ENCODE measurements at regions not wholly inside any gene's neighbourhood (a gene's known extent, or its start where the extent isn't known, plus 50 kb on each side); places are given as distances from the start of the nearest gene placed in this dataset.
"Not testable (repeated sequence)": the region's sequence is repeated elsewhere in the genome, so short reads cannot be mapped to it uniquely, and the experiment has no call there.

- not testable (repeated sequence) for H3K4me1 ChIP-seq (ENCODE audit: insufficient read depth, low read length); ATAC-seq (ENCODE audit: insufficient read depth, low read depth); H3K9ac ChIP-seq (ENCODE audit: low read depth, low read length); H4K20me1 ChIP-seq (ENCODE audit: insufficient read depth, low read length); H3K27me3 ChIP-seq (ENCODE audit: insufficient read depth, low read length, poor library complexity); H3K4me2 ChIP-seq (ENCODE audit: insufficient read depth, low read length); H2AFZ ChIP-seq (ENCODE audit: low read depth, low read length); H3K36me3 ChIP-seq (ENCODE audit: insufficient read depth, low read length); H3K79me2 ChIP-seq (ENCODE audit: insufficient read depth, low read length); H3K27ac ChIP-seq (ENCODE audit: low read length); H3K9me3 ChIP-seq (ENCODE audit: insufficient read depth, low read length, severe bottlenecking); H3K4me3 ChIP-seq (ENCODE audit: low read depth in 1 of 2, low read length in 2 of 2); DNase-seq
Observed at GRCh38 chr1:145553795-145554194, 54.0 kb upstream of the GPR89A start.

DNA sequence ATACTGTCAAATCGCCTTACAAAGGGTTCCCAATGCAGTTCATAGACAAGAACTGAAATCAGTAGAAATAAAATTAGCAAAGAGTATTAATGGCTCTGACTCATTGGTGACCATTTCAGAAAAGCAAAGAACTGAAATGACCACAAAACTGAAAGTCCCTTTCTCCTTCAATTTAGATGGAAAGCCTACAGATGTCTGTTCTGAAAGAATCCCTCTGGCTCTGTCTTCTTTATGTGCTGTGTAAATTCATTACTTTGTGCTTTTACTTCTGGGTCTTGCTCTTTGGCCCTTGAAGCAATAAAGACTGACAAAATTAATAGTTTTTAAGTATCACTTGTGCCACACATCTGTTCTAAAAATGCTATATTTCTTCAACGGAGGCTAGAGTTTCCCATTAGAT lies 62.7 kb upstream of the GPR89A start:
- ATAC-seq (ENCODE audit: insufficient read depth, low read depth) (no peak), DNase-seq (no peak)
- H3K36me3 ChIP-seq (ENCODE audit: insufficient read depth, low read length): no peaks in the 10 kb centered on the region
- no peak overlapping the region for H3K4me3 ChIP-seq (ENCODE audit: low read depth in 1 of 2, low read length in 2 of 2)
- H3K9ac ChIP-seq (ENCODE audit: low read depth, low read length): no peak overlapping the region
- no peak overlapping the region for H2AFZ ChIP-seq (ENCODE audit: low read depth, low read length)
- H3K4me1 ChIP-seq (ENCODE audit: insufficient read depth, low read length): no peaks in the 10 kb centered on the region
- H3K79me2 ChIP-seq (ENCODE audit: insufficient read depth, low read length): no peaks in the 10 kb centered on the region
- H3K9me3 ChIP-seq (ENCODE audit: insufficient read depth, low read length, severe bottlenecking): no peaks in the 10 kb centered on the region
- H3K27ac ChIP-seq (ENCODE audit: low read length): no peak overlapping the region
- H3K4me2 ChIP-seq (ENCODE audit: insufficient read depth, low read length): no peak overlapping the region
- no peaks in the 10 kb centered on the region for H3K27me3 ChIP-seq (ENCODE audit: insufficient read depth, low read length, poor library complexity)
- no peaks in the 10 kb centered on the region for H4K20me1 ChIP-seq (ENCODE audit: insufficient read depth, low read length)
- TF ChIP-seq EZH2 (IDR thresholded peaks at IDR 0.05; ENCODE audit: borderline replicate concordance, low read depth, low read length, severe bottlenecking): no peak
- no peak for TF ChIP-seq CTCF (IDR thresholded peaks at IDR 0.05; ENCODE audit: borderline replicate concordance, extremely low read depth, low read length, poor library complexity, severe bottlenecking)

- H3K9me3 ChIP-seq (ENCODE audit: insufficient read depth, low read length, severe bottlenecking); H3K4me2 ChIP-seq (ENCODE audit: insufficient read depth, low read length); ATAC-seq (ENCODE audit: insufficient read depth, low read depth); H3K36me3 ChIP-seq (ENCODE audit: insufficient read depth, low read length); H3K79me2 ChIP-seq (ENCODE audit: insufficient read depth, low read length); H3K27ac ChIP-seq (ENCODE audit: low read length); DNase-seq; H4K20me1 ChIP-seq (ENCODE audit: insufficient read depth, low read length); H2AFZ ChIP-seq (ENCODE audit: low read depth, low read length); H3K9ac ChIP-seq (ENCODE audit: low read depth, low read length); H3K4me3 ChIP-seq (ENCODE audit: low read depth in 1 of 2, low read length in 2 of 2); H3K4me1 ChIP-seq (ENCODE audit: insufficient read depth, low read length); H3K27me3 ChIP-seq (ENCODE audit: insufficient read depth, low read length, poor library complexity): not testable (repeated sequence)
Observed at GRCh38 chr1:145541685-145542084, 66.1 kb upstream of the GPR89A start.

GRCh38 chr1:145541246-145541645 lies 66.5 kb upstream of the GPR89A start:
- not testable (repeated sequence) for H3K9ac ChIP-seq (ENCODE audit: low read depth, low read length); DNase-seq; H3K4me2 ChIP-seq (ENCODE audit: insufficient read depth, low read length); H3K36me3 ChIP-seq (ENCODE audit: insufficient read depth, low read length); H3K27me3 ChIP-seq (ENCODE audit: insufficient read depth, low read length, poor library complexity); H4K20me1 ChIP-seq (ENCODE audit: insufficient read depth, low read length); H3K4me1 ChIP-seq (ENCODE audit: insufficient read depth, low read length); ATAC-seq (ENCODE audit: insufficient read depth, low read depth); H2AFZ ChIP-seq (ENCODE audit: low read depth, low read length); H3K79me2 ChIP-seq (ENCODE audit: insufficient read depth, low read length); H3K9me3 ChIP-seq (ENCODE audit: insufficient read depth, low read length, severe bottlenecking); H3K4me3 ChIP-seq (ENCODE audit: low read depth in 1 of 2, low read length in 2 of 2); H3K27ac ChIP-seq (ENCODE audit: low read length)

DNA sequence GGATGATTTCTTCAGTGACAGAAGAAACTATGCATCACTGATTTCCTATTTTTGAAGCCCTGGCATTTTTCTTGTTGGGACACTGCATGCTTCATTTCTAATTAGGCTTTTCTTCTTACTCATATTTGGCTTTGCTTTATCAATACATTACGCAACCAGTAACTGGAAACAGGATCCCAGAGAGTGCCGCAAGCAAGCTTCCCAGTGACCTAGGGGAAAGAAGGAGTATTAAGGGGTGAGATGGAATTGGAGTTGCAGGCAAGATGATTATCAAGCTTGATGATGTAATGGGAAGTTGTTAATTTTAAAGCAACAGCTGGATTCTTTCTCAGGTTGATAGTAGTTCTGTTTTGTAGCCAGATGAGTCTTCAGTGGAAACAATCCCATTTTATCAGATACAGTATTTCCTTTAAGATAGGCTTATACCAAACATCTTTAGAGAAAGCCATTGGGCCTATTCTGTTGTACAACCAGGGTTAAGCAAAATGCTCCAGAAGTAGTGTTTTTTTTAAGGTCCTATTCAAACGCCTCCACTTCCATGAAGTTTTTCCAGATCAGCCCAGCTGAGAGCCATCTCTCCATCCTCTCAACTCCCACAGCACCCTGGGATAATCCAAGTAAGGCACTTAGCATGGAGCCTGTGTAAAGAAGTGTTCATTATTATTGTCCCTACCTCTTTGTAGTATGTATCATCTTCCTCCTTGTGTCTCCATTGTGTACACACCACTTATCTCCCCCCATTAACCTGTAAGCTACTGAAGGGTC lies 69.5 kb upstream of the GPR89A start:
- not testable (repeated sequence) for H4K20me1 ChIP-seq (ENCODE audit: insufficient read depth, low read length); H3K36me3 ChIP-seq (ENCODE audit: insufficient read depth, low read length); H2AFZ ChIP-seq (ENCODE audit: low read depth, low read length); H3K9me3 ChIP-seq (ENCODE audit: insufficient read depth, low read length, severe bottlenecking); H3K4me2 ChIP-seq (ENCODE audit: insufficient read depth, low read length); H3K27ac ChIP-seq (ENCODE audit: low read length); H3K4me1 ChIP-seq (ENCODE audit: insufficient read depth, low read length); H3K4me3 ChIP-seq (ENCODE audit: low read depth in 1 of 2, low read length in 2 of 2); DNase-seq; ATAC-seq (ENCODE audit: insufficient read depth, low read depth); H3K9ac ChIP-seq (ENCODE audit: low read depth, low read length); H3K79me2 ChIP-seq (ENCODE audit: insufficient read depth, low read length); H3K27me3 ChIP-seq (ENCODE audit: insufficient read depth, low read length, poor library complexity)

DNA sequence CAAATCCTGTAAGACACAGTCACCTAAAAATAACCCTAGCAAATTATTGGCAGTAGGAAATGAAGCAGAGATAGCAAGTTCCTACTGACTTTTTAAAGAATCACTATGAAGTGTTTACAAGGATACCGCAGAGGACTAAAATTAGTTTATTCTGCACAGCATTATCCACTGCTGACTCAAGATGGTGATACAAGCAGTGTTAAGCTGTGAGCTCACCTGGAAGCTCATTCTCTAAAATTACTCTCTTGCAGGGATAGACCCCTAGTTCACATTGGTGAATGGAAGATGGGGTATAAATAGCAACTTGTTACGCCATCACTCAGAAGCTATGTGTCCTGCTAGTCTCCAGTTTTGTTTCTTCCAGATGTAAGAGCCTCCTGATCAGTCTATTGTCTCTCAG lies 70.8 kb upstream of the GPR89A start:
- not testable (repeated sequence) for H3K27me3 ChIP-seq (ENCODE audit: insufficient read depth, low read length, poor library complexity); H3K36me3 ChIP-seq (ENCODE audit: insufficient read depth, low read length); H3K27ac ChIP-seq (ENCODE audit: low read length); H3K9ac ChIP-seq (ENCODE audit: low read depth, low read length); ATAC-seq (ENCODE audit: insufficient read depth, low read depth); H3K4me2 ChIP-seq (ENCODE audit: insufficient read depth, low read length); DNase-seq; H3K4me1 ChIP-seq (ENCODE audit: insufficient read depth, low read length); H3K79me2 ChIP-seq (ENCODE audit: insufficient read depth, low read length); H3K9me3 ChIP-seq (ENCODE audit: insufficient read depth, low read length, severe bottlenecking); H2AFZ ChIP-seq (ENCODE audit: low read depth, low read length); H4K20me1 ChIP-seq (ENCODE audit: insufficient read depth, low read length); H3K4me3 ChIP-seq (ENCODE audit: low read depth in 1 of 2, low read length in 2 of 2)

DNA sequence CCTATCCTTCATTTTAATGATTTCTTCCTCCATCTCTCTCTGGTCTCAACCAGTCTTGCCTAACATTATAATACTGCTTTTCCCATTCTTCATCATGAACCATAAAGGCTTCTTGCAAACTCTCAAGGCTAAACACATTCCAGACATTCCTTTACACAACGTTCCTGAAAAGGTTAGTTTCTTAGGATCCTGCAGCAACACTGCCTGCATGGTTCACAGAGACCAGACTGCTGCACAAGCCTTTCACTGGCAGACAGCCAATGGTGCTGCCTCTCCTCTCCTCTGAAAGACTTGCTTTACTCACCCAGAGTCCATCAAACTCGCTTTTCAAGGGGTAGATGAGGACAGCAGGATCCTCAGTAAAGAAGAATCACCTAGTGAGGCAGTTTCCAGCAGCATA lies 72.3 kb upstream of the GPR89A start:
- ATAC-seq (ENCODE audit: insufficient read depth, low read depth); H2AFZ ChIP-seq (ENCODE audit: low read depth, low read length); H3K4me1 ChIP-seq (ENCODE audit: insufficient read depth, low read length); H3K27ac ChIP-seq (ENCODE audit: low read length); H3K9ac ChIP-seq (ENCODE audit: low read depth, low read length); H3K4me2 ChIP-seq (ENCODE audit: insufficient read depth, low read length); H4K20me1 ChIP-seq (ENCODE audit: insufficient read depth, low read length); H3K27me3 ChIP-seq (ENCODE audit: insufficient read depth, low read length, poor library complexity); H3K9me3 ChIP-seq (ENCODE audit: insufficient read depth, low read length, severe bottlenecking); H3K79me2 ChIP-seq (ENCODE audit: insufficient read depth, low read length); H3K4me3 ChIP-seq (ENCODE audit: low read depth in 1 of 2, low read length in 2 of 2); DNase-seq; H3K36me3 ChIP-seq (ENCODE audit: insufficient read depth, low read length): not testable (repeated sequence)
